HEK293T (cell line): ENCODE measurements at regions not wholly inside any gene's neighbourhood (a gene's known extent, or its start where the extent isn't known, plus 50 kb on each side); places are given as distances from the start of the nearest gene placed in this dataset.

Experiments
- ARNT ChIP-seq: fragments of 450-650 bp; IDR thresholded peaks from 2 replicates; pipeline ENCODE4 v1.6.1; 2017; ENCODE audit warnings: mild to moderate bottlenecking
- BHLHE40 ChIP-seq: fragments of 450-650 bp; IDR thresholded peaks from 2 replicates; pipeline ENCODE4 v1.6.1; 2016; ENCODE audit warnings: mild to moderate bottlenecking, moderate library complexity, borderline replicate concordance
- FOXA1 ChIP-seq: fragments of 450-650 bp; IDR thresholded peaks from 2 replicates; pipeline ENCODE4 v1.6.1; 2016; ENCODE audit warnings: mild to moderate bottlenecking
- FOXK2 ChIP-seq: fragments of 450-650 bp; IDR thresholded peaks from 2 replicates; pipeline ENCODE4 v1.6.1; 2016; ENCODE audit warnings: mild to moderate bottlenecking
- FOXM1 ChIP-seq: fragments of 450-650 bp; IDR thresholded peaks from 2 replicates; pipeline ENCODE4 v1.6.1; 2017; ENCODE audit warnings: mild to moderate bottlenecking, borderline replicate concordance
- LEF1 ChIP-seq: fragments of 450-650 bp; IDR thresholded peaks from 2 replicates; pipeline ENCODE4 v1.6.1; 2017; ENCODE audit warnings: mild to moderate bottlenecking, borderline replicate concordance
- NFRKB ChIP-seq: fragments of 450-650 bp; IDR thresholded peaks from 2 replicates; pipeline ENCODE4 v1.6.1; 2016; ENCODE audit warnings: mild to moderate bottlenecking, moderate library complexity
- SP1 ChIP-seq: fragments of 450-650 bp; IDR thresholded peaks from 2 replicates; pipeline ENCODE4 v1.6.1; 2017
- TARDBP ChIP-seq: fragments of 450-650 bp; IDR thresholded peaks from 2 replicates; pipeline ENCODE4 v1.6.1; 2016
- TF ChIP-seq, protein P1 (sequence below): fragments of 450-650 bp; IDR thresholded peaks from 2 replicates; pipeline ENCODE4 v1.6.1; 2016

GRCh38 chr4:58833126-58833525 is 1722.9 kb upstream of the IGFBP7 start:
- TF ChIP-seq, protein P1, sequence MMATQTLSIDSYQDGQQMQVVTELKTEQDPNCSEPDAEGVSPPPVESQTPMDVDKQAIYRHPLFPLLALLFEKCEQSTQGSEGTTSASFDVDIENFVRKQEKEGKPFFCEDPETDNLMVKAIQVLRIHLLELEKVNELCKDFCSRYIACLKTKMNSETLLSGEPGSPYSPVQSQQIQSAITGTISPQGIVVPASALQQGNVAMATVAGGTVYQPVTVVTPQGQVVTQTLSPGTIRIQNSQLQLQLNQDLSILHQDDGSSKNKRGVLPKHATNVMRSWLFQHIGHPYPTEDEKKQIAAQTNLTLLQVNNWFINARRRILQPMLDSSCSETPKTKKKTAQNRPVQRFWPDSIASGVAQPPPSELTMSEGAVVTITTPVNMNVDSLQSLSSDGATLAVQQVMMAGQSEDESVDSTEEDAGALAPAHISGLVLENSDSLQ = no peak
- no peak for TF ChIP-seq ARNT
- no peak for TF ChIP-seq NFRKB
- no peak for TF ChIP-seq BHLHE40
- TF ChIP-seq FOXM1 = no peak
- TF ChIP-seq LEF1 = no peak
- TF ChIP-seq SP1 = no peak
- TF ChIP-seq FOXK2 = no peak
- TF ChIP-seq TARDBP = no peak
- no peak for TF ChIP-seq FOXA1
